ENCODE measurements at regions not wholly inside any gene's neighbourhood (a gene's known extent, or its start where the extent isn't known, plus 50 kb on each side); places are given as distances from the start of the nearest gene placed in this dataset.
"Not testable (repeated sequence)": the region's sequence is repeated elsewhere in the genome, so short reads cannot be mapped to it uniquely, and the experiment has no call there.

GRCh38 chr6:16955899-16956298 is 146.0 kb upstream of the STMND1 start:
- DNase-seq (ENCODE audit: low spot score) = no peak
- in situ Hi-C loops (cut with HindIII; ENCODE audit: low sequenced_read_pairs) = no loop called here

GRCh38 chr6:16953905-16954304 is 147.9 kb upstream of the STMND1 start:
- in situ Hi-C loops (cut with HindIII; ENCODE audit: low sequenced_read_pairs) = no loop called here

GRCh38 chr6:16953446-16953845 is 148.4 kb upstream of the STMND1 start:
- in situ Hi-C loops (cut with HindIII; ENCODE audit: low sequenced_read_pairs) = no loop called here
- DNase-seq (ENCODE audit: low spot score) = no peak

More at GRCh38 chr6:16953905-16954304, 147.9 kb upstream of the STMND1 start:
- DNase-seq (ENCODE audit: low spot score) = no peak

GRCh38 chr6:16950825-16951495 is 150.9 kb upstream of the STMND1 start:
- DNase-seq (ENCODE audit: low spot score) = no peak
- in situ Hi-C loops (cut with HindIII; ENCODE audit: low sequenced_read_pairs) = no loop called here

- in situ Hi-C loops (cut with HindIII; ENCODE audit: low sequenced_read_pairs) = no loop called here
Observed at GRCh38 chr6:16950302-16950701, 151.5 kb upstream of the STMND1 start.

GRCh38 chr6:16949716-16950115 is 152.1 kb upstream of the STMND1 start:
- in situ Hi-C loops (cut with HindIII; ENCODE audit: low sequenced_read_pairs) = no loop called here
- DNase-seq (ENCODE audit: low spot score) = no peak

More at GRCh38 chr6:16950302-16950701, 151.5 kb upstream of the STMND1 start:
- DNase-seq (ENCODE audit: low spot score) = no peak

GRCh38 chr6:16948396-16948795 is 153.5 kb upstream of the STMND1 start:
- no peak for DNase-seq (ENCODE audit: low spot score)
- in situ Hi-C loops (cut with HindIII; ENCODE audit: low sequenced_read_pairs) = no loop called here

GRCh38 chr6:16947375-16948015 is 154.4 kb upstream of the STMND1 start:
- DNase-seq (ENCODE audit: low spot score) = no peak
- in situ Hi-C loops (cut with HindIII; ENCODE audit: low sequenced_read_pairs) = no loop called here

GRCh38 chr6:16944596-16944995 is 157.3 kb upstream of the STMND1 start:
- no peak for DNase-seq (ENCODE audit: low spot score)
- in situ Hi-C loops (cut with HindIII; ENCODE audit: low sequenced_read_pairs) = no loop called here

- in situ Hi-C loops (cut with HindIII; ENCODE audit: low sequenced_read_pairs) = no loop called here
- no peak for DNase-seq (ENCODE audit: low spot score)
Observed at GRCh38 chr6:16939839-16940238, 162.0 kb upstream of the STMND1 start.

- DNase-seq (ENCODE audit: low spot score) = no peak
- in situ Hi-C loops (cut with HindIII; ENCODE audit: low sequenced_read_pairs) = no loop called here
Observed at GRCh38 chr6:16939351-16939750, 162.5 kb upstream of the STMND1 start.

- in situ Hi-C loops (cut with HindIII; ENCODE audit: low sequenced_read_pairs) = no loop called here
Observed at GRCh38 chr6:16936893-16937292, 165.0 kb upstream of the STMND1 start.

GRCh38 chr6:16933961-16934360 is 167.9 kb upstream of the STMND1 start:
- no peak for DNase-seq (ENCODE audit: low spot score)
- in situ Hi-C loops (cut with HindIII; ENCODE audit: low sequenced_read_pairs) = no loop called here

More at GRCh38 chr6:16936893-16937292, 165.0 kb upstream of the STMND1 start:
- DNase-seq (ENCODE audit: low spot score) = no peak

GRCh38 chr6:16933532-16933931 is 168.3 kb upstream of the STMND1 start:
- DNase-seq (ENCODE audit: low spot score) = no peak
- in situ Hi-C loops (cut with HindIII; ENCODE audit: low sequenced_read_pairs) = no loop called here

GRCh38 chr6:16932920-16933319 is 168.9 kb upstream of the STMND1 start:
- DNase-seq (ENCODE audit: low spot score) = no peak
- in situ Hi-C loops (cut with HindIII; ENCODE audit: low sequenced_read_pairs) = no loop called here

GRCh38 chr6:16931079-16931478 is 169.8 kb upstream of the ATXN1 start:
- in situ Hi-C loops (cut with HindIII; ENCODE audit: low sequenced_read_pairs); DNase-seq (ENCODE audit: low spot score): not testable (repeated sequence)

- DNase-seq (ENCODE audit: low spot score) = no peak
- in situ Hi-C loops (cut with HindIII; ENCODE audit: low sequenced_read_pairs) = no loop called here
Observed at GRCh38 chr6:16930432-16930831, 169.2 kb upstream of the ATXN1 start.

GRCh38 chr6:16929809-16930208 is 168.5 kb upstream of the ATXN1 start:
- in situ Hi-C loops (cut with HindIII; ENCODE audit: low sequenced_read_pairs) = no loop called here
- no peak for DNase-seq (ENCODE audit: low spot score)

- in situ Hi-C loops (cut with HindIII; ENCODE audit: low sequenced_read_pairs) = no loop called here
- no peak for DNase-seq (ENCODE audit: low spot score)
Observed at GRCh38 chr6:16928387-16928786, 167.1 kb upstream of the ATXN1 start.

GRCh38 chr6:16927205-16927604 is 165.9 kb upstream of the ATXN1 start:
- DNase-seq (ENCODE audit: low spot score) = no peak
- in situ Hi-C loops (cut with HindIII; ENCODE audit: low sequenced_read_pairs) = no loop called here

GRCh38 chr6:16925461-16925860 is 164.2 kb upstream of the ATXN1 start:
- in situ Hi-C loops (cut with HindIII; ENCODE audit: low sequenced_read_pairs) = no loop called here
- DNase-seq (ENCODE audit: low spot score) = no peak
